Activated T-cell treated with anti-CD3 and anti-CD28 coated beads, Interleukin-2, amount 50 U/mL, for 24 hours (primary cell): ENCODE measurements at regions not wholly inside any gene's neighbourhood (a gene's known extent, or its start where the extent isn't known, plus 50 kb on each side); places are given as distances from the start of the nearest gene placed in this dataset.

ENCODE experiments used
- DNase-seq: peaks from one replicate; pipeline ENCODE4 v3.0.0-alpha.2; 2020
- H3K27ac Mint-ChIP-seq: 2 replicates; pipeline ENCODE4 v1.8.0; 2020; ENCODE audit warnings: mild to moderate bottlenecking, mixed read lengths
- H3K27me3 Mint-ChIP-seq: 2 replicates; pipeline ENCODE4 v1.8.0; 2020; ENCODE audit warnings: mixed read lengths
- H3K36me3 Mint-ChIP-seq: 2 replicates; pipeline ENCODE4 v1.8.0; 2020; ENCODE audit warnings: low read depth, mixed read lengths
- H3K4me1 Mint-ChIP-seq: 2 replicates; pipeline ENCODE4 v1.8.0; 2020; ENCODE audit warnings: low read depth, mixed read lengths
- H3K4me3 Mint-ChIP-seq: 2 replicates; pipeline ENCODE4 v1.8.0; 2020; ENCODE audit warnings: mild to moderate bottlenecking, moderate library complexity, mixed read lengths
- H3K9me3 Mint-ChIP-seq: 2 replicates; pipeline ENCODE4 v1.8.0; 2020; ENCODE audit warnings: mixed read lengths

- Mint-ChIP-seq H3K27ac (no peak overlapping the region), H3K9me3 (no peaks in the 10 kb centered on the region), H3K36me3 (no peaks in the 10 kb centered on the region), H3K4me3 (no peak overlapping the region), H3K4me1 (no peaks in the 10 kb centered on the region), H3K27me3 (no peaks in the 10 kb centered on the region)
- no peak for DNase-seq
Observed at GRCh38 chr19:29111576-29111975, 101.4 kb downstream of the UQCRFS1 start.

- Mint-ChIP-seq H3K4me3 (no peak overlapping the region), H3K4me1 (no peaks in the 10 kb centered on the region), H3K27ac (no peak overlapping the region), H3K27me3 (no peaks in the 10 kb centered on the region), H3K36me3 (no peaks in the 10 kb centered on the region), H3K9me3 (peaks cover 2% of the 10 kb centered on the region)
- DNase-seq = no peak
Observed at GRCh38 chr19:29107831-29108230, 105.1 kb downstream of the UQCRFS1 start.

DNA sequence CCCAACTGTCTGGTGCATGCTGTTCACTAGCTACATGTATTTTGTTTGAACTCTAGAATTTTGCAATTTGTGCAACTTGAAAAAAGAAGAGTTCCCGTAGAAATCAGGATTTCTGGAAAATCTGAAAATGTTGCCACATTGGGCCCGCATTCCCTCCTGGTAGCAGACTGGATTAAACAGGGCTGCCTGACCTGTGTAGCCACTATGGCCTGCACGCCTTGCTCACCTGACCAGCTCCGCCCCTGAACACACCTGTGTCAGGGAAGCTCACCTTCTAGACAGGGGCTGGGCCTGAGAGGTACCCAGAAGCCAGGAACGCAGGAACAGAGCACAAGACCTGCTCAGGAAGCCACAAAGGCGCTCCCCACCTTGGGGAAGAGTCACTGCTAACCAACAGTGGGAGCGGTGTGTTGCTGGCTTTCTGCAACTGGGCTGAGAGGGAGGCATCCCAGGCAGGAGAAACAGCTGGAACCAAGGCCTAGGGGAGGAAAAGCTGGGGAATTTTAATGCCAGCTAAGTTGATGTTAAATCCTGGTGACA lies 106.5 kb downstream of the UQCRFS1 start:
- no peak for DNase-seq
- peaks cover 2% of the 10 kb centered on the region for H3K9me3 Mint-ChIP-seq
- no peaks in the 10 kb centered on the region for H3K36me3 Mint-ChIP-seq
- H3K4me3 Mint-ChIP-seq = no peak overlapping the region
- no peaks in the 10 kb centered on the region for H3K27me3 Mint-ChIP-seq
- no peaks in the 10 kb centered on the region for H3K4me1 Mint-ChIP-seq
- no peak overlapping the region for H3K27ac Mint-ChIP-seq

DNA sequence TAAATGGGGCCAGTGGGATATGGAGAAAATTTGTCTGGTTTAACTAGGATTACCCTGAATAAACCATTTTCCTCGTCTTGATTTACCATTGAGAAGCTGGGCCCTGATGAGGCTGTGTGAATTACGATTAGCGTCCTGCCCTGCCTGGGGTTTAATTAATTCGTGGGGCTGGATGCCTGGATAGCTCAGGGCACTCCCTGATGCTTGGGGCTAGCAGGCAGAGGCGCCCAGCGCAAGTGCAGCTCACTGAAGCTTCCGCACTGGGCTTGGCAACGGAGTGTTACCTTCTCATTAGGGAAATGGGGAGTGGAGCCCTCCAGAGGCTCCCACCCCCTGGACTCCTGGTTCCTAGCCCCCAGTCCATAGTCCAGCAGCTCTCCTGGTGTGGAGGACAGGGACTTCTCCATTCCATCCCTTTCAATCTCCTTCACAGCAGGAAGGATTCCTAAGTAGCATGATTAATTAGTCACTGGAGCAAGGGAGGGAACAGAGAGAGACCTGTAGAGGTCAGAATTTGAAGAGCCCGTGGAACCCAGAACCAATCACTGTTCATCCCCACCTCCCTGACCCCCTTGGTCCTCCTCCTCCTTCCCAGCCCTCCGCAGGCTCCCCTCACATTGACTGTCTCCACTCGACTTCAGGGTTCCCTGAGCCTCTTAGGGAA lies 107.2 kb downstream of the UQCRFS1 start:
- H3K36me3 Mint-ChIP-seq = no peaks in the 10 kb centered on the region
- no peaks in the 10 kb centered on the region for H3K4me1 Mint-ChIP-seq
- peaks cover 2% of the 10 kb centered on the region for H3K9me3 Mint-ChIP-seq
- H3K27ac Mint-ChIP-seq = no peak overlapping the region
- no peak overlapping the region for H3K4me3 Mint-ChIP-seq
- no peaks in the 10 kb centered on the region for H3K27me3 Mint-ChIP-seq
- no peak for DNase-seq

DNA sequence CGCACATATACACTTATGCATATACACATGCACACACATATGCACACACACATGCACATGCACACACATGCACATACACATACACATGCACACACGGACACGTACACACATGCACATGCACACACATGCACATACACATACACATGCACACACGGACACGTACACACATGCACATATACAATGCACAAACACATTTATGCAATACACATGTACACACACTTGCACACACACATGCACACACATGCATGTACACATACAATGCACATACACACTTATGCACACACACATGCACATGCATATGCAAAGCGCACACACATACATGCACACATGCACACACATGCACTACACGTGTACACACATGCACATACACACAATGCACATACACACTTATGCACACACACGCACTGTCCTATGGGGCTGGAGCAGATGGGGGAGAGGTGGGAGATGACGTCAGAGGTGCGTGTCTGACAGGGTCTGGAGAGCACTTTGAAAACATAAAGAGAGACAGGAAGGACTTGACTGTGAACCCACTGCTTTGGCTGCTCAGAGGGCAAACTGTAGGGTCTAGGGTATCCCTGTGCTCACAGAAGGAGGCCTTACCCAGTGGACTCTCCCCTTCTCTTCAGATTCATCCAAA lies 108.2 kb downstream of the UQCRFS1 start:
- Mint-ChIP-seq H3K27ac (no peak overlapping the region), H3K9me3 (peaks cover 4% of the 10 kb centered on the region), H3K4me3 (no peak overlapping the region)

GRCh38 chr19:29098863-29099481 lies 114.0 kb downstream of the UQCRFS1 start:
- H3K4me1 Mint-ChIP-seq = no peaks in the 10 kb centered on the region
- no peak overlapping the region for H3K27ac Mint-ChIP-seq
- peaks cover 9% of the 10 kb centered on the region for H3K27me3 Mint-ChIP-seq
- H3K36me3 Mint-ChIP-seq = no peaks in the 10 kb centered on the region
- H3K4me3 Mint-ChIP-seq = no peak overlapping the region
- H3K9me3 Mint-ChIP-seq = peaks cover 2% of the 10 kb centered on the region
- no peak for DNase-seq

More for the DNA sequence above, 108.2 kb downstream of the UQCRFS1 start:
- Mint-ChIP-seq H3K4me1 (no peaks in the 10 kb centered on the region), H3K36me3 (no peaks in the 10 kb centered on the region), H3K27me3 (peaks cover 4% of the 10 kb centered on the region)
- DNase-seq = no peak

GRCh38 chr19:29098091-29098490 lies 114.9 kb downstream of the UQCRFS1 start:
- Mint-ChIP-seq H3K4me1 (no peaks in the 10 kb centered on the region), H3K27ac (no peak overlapping the region), H3K36me3 (no peaks in the 10 kb centered on the region), H3K9me3 (peaks cover 2% of the 10 kb centered on the region), H3K4me3 (no peak overlapping the region), H3K27me3 (peaks cover 9% of the 10 kb centered on the region)
- DNase-seq = no peak

- H3K4me3 Mint-ChIP-seq = no peak overlapping the region
- H3K27me3 Mint-ChIP-seq = peaks cover 9% of the 10 kb centered on the region
- H3K4me1 Mint-ChIP-seq = no peaks in the 10 kb centered on the region
- DNase-seq = no peak
- peaks cover 2% of the 10 kb centered on the region for H3K9me3 Mint-ChIP-seq
- H3K36me3 Mint-ChIP-seq = no peaks in the 10 kb centered on the region
- no peak overlapping the region for H3K27ac Mint-ChIP-seq
Observed at GRCh38 chr19:29096896-29097295, 116.1 kb downstream of the UQCRFS1 start.

- H3K4me1 Mint-ChIP-seq = no peaks in the 10 kb centered on the region
- H3K4me3 Mint-ChIP-seq = no peak overlapping the region
- no peaks in the 10 kb centered on the region for H3K27me3 Mint-ChIP-seq
- H3K36me3 Mint-ChIP-seq = no peaks in the 10 kb centered on the region
- DNase-seq = no peak
- no peaks in the 10 kb centered on the region for H3K9me3 Mint-ChIP-seq
- no peak overlapping the region for H3K27ac Mint-ChIP-seq
Observed at GRCh38 chr19:29093553-29093908, 119.4 kb downstream of the UQCRFS1 start.

- DNase-seq = no peak
- Mint-ChIP-seq H3K4me1 (no peaks in the 10 kb centered on the region), H3K9me3 (no peaks in the 10 kb centered on the region), H3K4me3 (no peak overlapping the region), H3K27ac (no peak overlapping the region), H3K36me3 (no peaks in the 10 kb centered on the region), H3K27me3 (no peaks in the 10 kb centered on the region)
Observed at GRCh38 chr19:29092712-29093552, 120.0 kb downstream of the UQCRFS1 start.

- no peak for DNase-seq
- H3K4me1 Mint-ChIP-seq = no peaks in the 10 kb centered on the region
- no peak overlapping the region for H3K27ac Mint-ChIP-seq
- no peaks in the 10 kb centered on the region for H3K36me3 Mint-ChIP-seq
- H3K4me3 Mint-ChIP-seq = no peak overlapping the region
- H3K9me3 Mint-ChIP-seq = no peaks in the 10 kb centered on the region
- no peaks in the 10 kb centered on the region for H3K27me3 Mint-ChIP-seq
Observed at GRCh38 chr19:29090783-29091526, 122.0 kb downstream of the UQCRFS1 start.

- Mint-ChIP-seq H3K4me1 (no peaks in the 10 kb centered on the region), H3K9me3 (no peaks in the 10 kb centered on the region), H3K27ac (no peak overlapping the region), H3K36me3 (no peaks in the 10 kb centered on the region), H3K27me3 (no peaks in the 10 kb centered on the region), H3K4me3 (no peak overlapping the region)
- DNase-seq = no peak
Observed at GRCh38 chr19:29089315-29089870, 123.6 kb downstream of the UQCRFS1 start.

- no peaks in the 10 kb centered on the region for H3K9me3 Mint-ChIP-seq
- no peak overlapping the region for H3K27ac Mint-ChIP-seq
- H3K4me1 Mint-ChIP-seq = no peaks in the 10 kb centered on the region
- H3K4me3 Mint-ChIP-seq = no peak overlapping the region
- no peaks in the 10 kb centered on the region for H3K27me3 Mint-ChIP-seq
- DNase-seq = no peak
- H3K36me3 Mint-ChIP-seq = no peaks in the 10 kb centered on the region
Observed at GRCh38 chr19:29088761-29089160, 124.2 kb downstream of the UQCRFS1 start.

- no peaks in the 10 kb centered on the region for H3K36me3 Mint-ChIP-seq
- H3K9me3 Mint-ChIP-seq = no peaks in the 10 kb centered on the region
- no peak for DNase-seq
- H3K4me1 Mint-ChIP-seq = no peaks in the 10 kb centered on the region
- no peak overlapping the region for H3K4me3 Mint-ChIP-seq
- H3K27ac Mint-ChIP-seq = no peak overlapping the region
- H3K27me3 Mint-ChIP-seq = peaks cover 4% of the 10 kb centered on the region
Observed at GRCh38 chr19:29086646-29087045, 126.3 kb downstream of the UQCRFS1 start.
